GM12874 (cell line): ENCODE measurements at regions not wholly inside any gene's neighbourhood (a gene's known extent, or its start where the extent isn't known, plus 50 kb on each side); places are given as distances from the start of the nearest gene placed in this dataset.

Source experiments
- TF ChIP-seq, protein P1 (sequence below): IDR thresholded peaks from 2 replicates; pipeline ENCODE4 v1.5.1; 2011; ENCODE audit warnings: low read depth, mild to moderate bottlenecking, control low read depth, low read length, moderate library complexity; ENCODE audit not compliant: insufficient read depth

DNA sequence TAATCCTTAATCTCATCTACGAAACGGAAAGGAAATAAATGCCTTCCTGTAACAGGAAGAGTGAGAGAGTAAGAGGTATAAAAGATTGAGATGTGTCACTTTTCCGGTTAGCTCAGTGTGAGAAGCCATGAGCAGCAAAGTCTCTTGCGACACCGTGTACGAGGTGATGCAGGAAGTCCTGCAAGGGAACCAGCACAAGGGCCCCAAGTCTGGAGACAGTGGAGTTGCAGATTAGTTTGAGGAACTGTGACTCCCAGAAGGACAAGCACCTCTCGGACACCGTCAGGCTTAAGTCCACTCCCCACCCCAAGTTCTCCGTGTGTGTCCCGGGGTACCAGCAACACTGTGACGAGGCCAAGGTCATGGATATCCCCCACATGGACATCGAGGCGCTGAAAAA is 592.3 kb upstream of the ADGRL2 start:
- TF ChIP-seq, protein P1, sequence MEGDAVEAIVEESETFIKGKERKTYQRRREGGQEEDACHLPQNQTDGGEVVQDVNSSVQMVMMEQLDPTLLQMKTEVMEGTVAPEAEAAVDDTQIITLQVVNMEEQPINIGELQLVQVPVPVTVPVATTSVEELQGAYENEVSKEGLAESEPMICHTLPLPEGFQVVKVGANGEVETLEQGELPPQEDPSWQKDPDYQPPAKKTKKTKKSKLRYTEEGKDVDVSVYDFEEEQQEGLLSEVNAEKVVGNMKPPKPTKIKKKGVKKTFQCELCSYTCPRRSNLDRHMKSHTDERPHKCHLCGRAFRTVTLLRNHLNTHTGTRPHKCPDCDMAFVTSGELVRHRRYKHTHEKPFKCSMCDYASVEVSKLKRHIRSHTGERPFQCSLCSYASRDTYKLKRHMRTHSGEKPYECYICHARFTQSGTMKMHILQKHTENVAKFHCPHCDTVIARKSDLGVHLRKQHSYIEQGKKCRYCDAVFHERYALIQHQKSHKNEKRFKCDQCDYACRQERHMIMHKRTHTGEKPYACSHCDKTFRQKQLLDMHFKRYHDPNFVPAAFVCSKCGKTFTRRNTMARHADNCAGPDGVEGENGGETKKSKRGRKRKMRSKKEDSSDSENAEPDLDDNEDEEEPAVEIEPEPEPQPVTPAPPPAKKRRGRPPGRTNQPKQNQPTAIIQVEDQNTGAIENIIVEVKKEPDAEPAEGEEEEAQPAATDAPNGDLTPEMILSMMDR, result no peak

DNA sequence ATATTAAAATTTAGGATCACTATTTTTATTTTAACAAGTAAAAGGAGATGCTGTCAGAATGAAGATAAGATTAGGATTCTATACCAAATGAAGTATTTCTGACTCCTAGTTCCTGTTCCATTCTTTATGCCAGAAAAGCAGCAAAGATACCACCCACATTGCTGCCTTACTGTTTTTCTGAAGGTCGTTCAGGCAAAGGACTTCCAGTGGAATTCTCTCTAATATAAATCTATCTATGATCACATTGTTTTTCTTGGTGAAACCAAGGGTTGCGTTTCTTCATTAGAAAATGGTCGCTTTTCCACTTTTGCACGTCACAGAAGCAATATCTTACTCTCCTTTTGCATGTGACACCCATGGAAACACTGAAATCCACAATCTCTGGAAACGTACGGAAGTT is 594.8 kb upstream of the ADGRL2 start:
- TF ChIP-seq, protein P1, result no peak

GRCh38 chr1:81201779-81202178 is 599.0 kb upstream of the ADGRL2 start:
- TF ChIP-seq, protein P1, result no peak

DNA sequence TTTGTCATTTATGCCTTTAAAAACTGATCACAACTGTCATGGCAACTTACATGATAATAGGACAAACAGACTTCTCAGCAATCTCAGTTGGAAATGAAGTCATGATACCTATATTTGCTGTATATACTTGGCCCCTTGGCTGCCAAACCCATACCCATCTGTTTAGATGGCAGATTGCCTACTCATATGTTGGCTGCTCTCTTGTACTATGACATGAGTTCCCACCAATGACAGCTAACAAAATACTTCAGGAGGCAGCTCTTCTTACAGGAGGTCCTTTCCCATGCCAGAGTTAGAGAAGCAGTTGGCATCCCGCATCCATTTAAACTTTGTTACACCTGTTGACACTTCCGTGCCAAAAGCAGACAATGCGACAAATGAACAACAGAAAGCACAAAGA is 603.1 kb upstream of the ADGRL2 start:
- TF ChIP-seq, protein P1, result no peak

DNA sequence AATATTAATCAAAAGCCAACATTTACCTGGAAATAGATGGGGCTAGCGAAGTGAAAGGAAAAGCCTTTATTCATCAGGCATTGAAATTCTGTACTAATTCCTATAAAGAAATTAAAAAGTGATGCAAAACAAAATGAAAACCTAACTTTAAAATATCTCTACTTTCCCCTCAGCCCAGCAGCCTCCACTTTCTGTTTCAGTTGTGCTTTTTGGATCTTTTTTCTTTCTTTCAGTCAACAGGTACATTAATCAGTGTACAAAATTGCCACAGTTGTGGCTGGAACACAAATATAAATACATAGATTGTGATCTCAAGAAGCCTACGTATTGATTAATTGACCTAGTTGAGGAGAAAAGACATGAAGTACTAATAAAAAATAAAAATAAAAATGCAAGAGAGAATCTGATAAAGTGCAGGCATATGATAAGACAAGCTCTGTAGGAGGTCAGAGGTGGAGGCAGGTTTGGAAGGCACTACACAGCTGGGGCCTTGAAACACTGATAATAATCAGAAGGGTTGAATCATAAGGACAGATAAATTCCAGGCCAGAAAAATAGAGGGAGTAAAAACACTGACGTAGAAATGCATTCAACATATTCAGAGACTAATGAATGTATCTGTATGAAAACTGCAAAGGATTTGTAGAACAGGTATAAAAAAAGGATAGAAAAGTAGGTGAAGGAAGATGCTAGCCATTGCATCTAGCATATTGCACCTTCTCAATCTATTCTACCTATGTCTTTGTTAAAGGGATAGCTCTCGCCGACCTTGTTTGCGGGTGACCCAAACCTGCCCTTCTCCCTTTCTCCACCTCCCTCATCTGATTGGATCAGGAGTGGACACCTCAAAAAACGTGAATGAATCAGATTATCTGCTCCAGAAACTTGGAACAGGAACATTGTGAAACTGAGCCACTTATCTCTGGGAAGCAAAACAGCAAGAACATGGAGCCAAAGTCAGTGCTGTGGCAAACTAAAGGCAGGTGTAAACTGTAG is 607.8 kb upstream of the ADGRL2 start:
- TF ChIP-seq, protein P1, result no peak

- TF ChIP-seq, protein P1, result no peak
These were observed 610.7 kb upstream of the ADGRL2 start for GRCh38 chr1:81190003-81190402.

- TF ChIP-seq, protein P1, result no peak
These were observed 613.1 kb upstream of the ADGRL2 start for GRCh38 chr1:81187635-81188034.
